ENCODE measurements at regions not wholly inside any gene's neighbourhood (a gene's known extent, or its start where the extent isn't known, plus 50 kb on each side); places are given as distances from the start of the nearest gene placed in this dataset.

DNA sequence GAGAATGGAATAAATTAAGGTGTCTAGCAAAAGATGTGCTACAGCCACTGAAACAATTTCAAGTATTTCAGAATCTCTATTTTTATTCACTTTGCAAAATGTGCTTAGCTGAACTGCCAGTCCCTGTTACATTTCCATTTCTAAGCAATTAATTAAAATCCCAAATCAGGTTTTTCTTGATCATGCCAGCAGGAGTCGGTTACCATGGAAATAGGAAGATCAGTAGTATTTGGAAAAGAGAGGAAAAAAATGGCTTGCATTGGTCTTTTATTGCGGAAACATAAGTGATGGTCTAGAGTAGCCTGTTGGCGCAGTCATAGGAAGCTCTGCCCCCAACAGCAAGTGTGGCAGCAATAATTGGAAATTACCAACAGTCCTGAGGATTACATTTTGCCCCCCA is 867.1 kb downstream of the GATA3 start:
- TF ChIP-seq POLR2AphosphoS5 (IDR thresholded peaks at IDR 0.05; ENCODE audit: insufficient read depth in 1 of 2, low read depth in 1 of 2) = no peak
- no peak for TF ChIP-seq POLR2A (IDR thresholded peaks at IDR 0.05)
- TF ChIP-seq, protein P1, sequence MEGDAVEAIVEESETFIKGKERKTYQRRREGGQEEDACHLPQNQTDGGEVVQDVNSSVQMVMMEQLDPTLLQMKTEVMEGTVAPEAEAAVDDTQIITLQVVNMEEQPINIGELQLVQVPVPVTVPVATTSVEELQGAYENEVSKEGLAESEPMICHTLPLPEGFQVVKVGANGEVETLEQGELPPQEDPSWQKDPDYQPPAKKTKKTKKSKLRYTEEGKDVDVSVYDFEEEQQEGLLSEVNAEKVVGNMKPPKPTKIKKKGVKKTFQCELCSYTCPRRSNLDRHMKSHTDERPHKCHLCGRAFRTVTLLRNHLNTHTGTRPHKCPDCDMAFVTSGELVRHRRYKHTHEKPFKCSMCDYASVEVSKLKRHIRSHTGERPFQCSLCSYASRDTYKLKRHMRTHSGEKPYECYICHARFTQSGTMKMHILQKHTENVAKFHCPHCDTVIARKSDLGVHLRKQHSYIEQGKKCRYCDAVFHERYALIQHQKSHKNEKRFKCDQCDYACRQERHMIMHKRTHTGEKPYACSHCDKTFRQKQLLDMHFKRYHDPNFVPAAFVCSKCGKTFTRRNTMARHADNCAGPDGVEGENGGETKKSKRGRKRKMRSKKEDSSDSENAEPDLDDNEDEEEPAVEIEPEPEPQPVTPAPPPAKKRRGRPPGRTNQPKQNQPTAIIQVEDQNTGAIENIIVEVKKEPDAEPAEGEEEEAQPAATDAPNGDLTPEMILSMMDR (IDR thresholded peaks at IDR 0.05) = no peak
